ENCODE measurements at regions not wholly inside any gene's neighbourhood (a gene's known extent, or its start where the extent isn't known, plus 50 kb on each side); places are given as distances from the start of the nearest gene placed in this dataset.
"Not testable (repeated sequence)": the region's sequence is repeated elsewhere in the genome, so short reads cannot be mapped to it uniquely, and the experiment has no call there.

GRCh38 chr5:98543490-98543889, 230.0 kb upstream of the RGMB start:
- no peaks in the 10 kb centered on the region for H3K4me1 ChIP-seq
- no peak for DNase-seq
- 82 to 87% methylated on average over 4 of the region's 4 CpGs for WGBS, 2 donors
- TF ChIP-seq CTCF (IDR thresholded peaks at IDR 0.05) (no peak), POLR2A (IDR thresholded peaks at IDR 0.05) (no peak)
- no peak overlapping the region for H3K27ac ChIP-seq
- intact Hi-C loops (cut with DNase I), result no loop called here
- no peaks in the 10 kb centered on the region for H3K9me3 ChIP-seq
- H3K4me3 ChIP-seq (replicated peaks in 1 of 3), result no peak overlapping the region
- H3K27me3 ChIP-seq, result no peaks in the 10 kb centered on the region
- H3K36me3 ChIP-seq, result no peaks in the 10 kb centered on the region

- H3K4me3 ChIP-seq (replicated peaks in 1 of 3); H3K9me3 ChIP-seq; intact Hi-C loops (cut with DNase I); H3K27ac ChIP-seq; H3K4me1 ChIP-seq; H3K27me3 ChIP-seq; DNase-seq; H3K36me3 ChIP-seq: not testable (repeated sequence)
- 80 to 92% methylated on average over 7 to 9 of the region's 14 CpGs for WGBS, 2 donors
Measured at GRCh38 chr5:98546924-98547323, 226.5 kb upstream of the RGMB start.

- Histone ChIP-seq H3K9me3 (no peaks in the 10 kb centered on the region), H3K4me3 (replicated peaks in 1 of 3) (no peak overlapping the region), H3K4me1 (no peaks in the 10 kb centered on the region), H3K36me3 (no peaks in the 10 kb centered on the region), H3K27ac (no peak overlapping the region), H3K27me3 (no peaks in the 10 kb centered on the region)
- intact Hi-C loops (cut with DNase I), result no loop called here
- TF ChIP-seq CTCF (IDR thresholded peaks at IDR 0.05) (no peak), POLR2A (IDR thresholded peaks at IDR 0.05) (no peak)
- no peak for DNase-seq
- WGBS, 2 donors, result 80 to 93% methylated on average over 1 of the region's 1 CpG
Measured at GRCh38 chr5:98556712-98557111, 216.8 kb upstream of the RGMB start.

- no peak for DNase-seq
- intact Hi-C loops (cut with DNase I), result no loop called here
- TF ChIP-seq POLR2A (IDR thresholded peaks at IDR 0.05), result no peak
- TF ChIP-seq CTCF (IDR thresholded peaks at IDR 0.05), result no peak
- Histone ChIP-seq H3K27ac (no peak overlapping the region), H3K27me3 (no peaks in the 10 kb centered on the region), H3K36me3 (no peaks in the 10 kb centered on the region), H3K4me1 (no peaks in the 10 kb centered on the region), H3K9me3 (no peaks in the 10 kb centered on the region), H3K4me3 (replicated peaks in 1 of 3) (no peak overlapping the region)
Measured at GRCh38 chr5:98557916-98558315, 215.5 kb upstream of the RGMB start.

- TF ChIP-seq CTCF (IDR thresholded peaks at IDR 0.05) (no peak), POLR2A (IDR thresholded peaks at IDR 0.05) (no peak)
- Histone ChIP-seq H3K27ac (no peak overlapping the region), H3K27me3 (no peaks in the 10 kb centered on the region), H3K36me3 (no peaks in the 10 kb centered on the region), H3K4me1 (no peaks in the 10 kb centered on the region), H3K4me3 (replicated peaks in 1 of 3) (no peak overlapping the region), H3K9me3 (no peaks in the 10 kb centered on the region)
- 49 to 58% methylated on average over 2 of the region's 2 CpGs for WGBS, 2 donors
- DNase-seq, result no peak
- intact Hi-C loops (cut with DNase I), result no loop called here
Measured at GRCh38 chr5:98563885-98564653, 209.4 kb upstream of the RGMB start.
